Stimulated activated CD4-positive, alpha-beta T cell treated with anti-CD3 and anti-CD28 coated beads, Interleukin-12 subunit alpha, Interleukin-12 subunit beta, amount 100 ng/mL, for 48 hours (primary cell): ENCODE measurements at regions not wholly inside any gene's neighbourhood (a gene's known extent, or its start where the extent isn't known, plus 50 kb on each side); places are given as distances from the start of the nearest gene placed in this dataset.

Experiments used
- DNase-seq, 3 donors: peaks; one replicate each; pipeline ENCODE4 v3.0.0-alpha.2; 2020; ENCODE audit warnings: low read depth in 2 of 3, low spot score in 1 of 3

DNA sequence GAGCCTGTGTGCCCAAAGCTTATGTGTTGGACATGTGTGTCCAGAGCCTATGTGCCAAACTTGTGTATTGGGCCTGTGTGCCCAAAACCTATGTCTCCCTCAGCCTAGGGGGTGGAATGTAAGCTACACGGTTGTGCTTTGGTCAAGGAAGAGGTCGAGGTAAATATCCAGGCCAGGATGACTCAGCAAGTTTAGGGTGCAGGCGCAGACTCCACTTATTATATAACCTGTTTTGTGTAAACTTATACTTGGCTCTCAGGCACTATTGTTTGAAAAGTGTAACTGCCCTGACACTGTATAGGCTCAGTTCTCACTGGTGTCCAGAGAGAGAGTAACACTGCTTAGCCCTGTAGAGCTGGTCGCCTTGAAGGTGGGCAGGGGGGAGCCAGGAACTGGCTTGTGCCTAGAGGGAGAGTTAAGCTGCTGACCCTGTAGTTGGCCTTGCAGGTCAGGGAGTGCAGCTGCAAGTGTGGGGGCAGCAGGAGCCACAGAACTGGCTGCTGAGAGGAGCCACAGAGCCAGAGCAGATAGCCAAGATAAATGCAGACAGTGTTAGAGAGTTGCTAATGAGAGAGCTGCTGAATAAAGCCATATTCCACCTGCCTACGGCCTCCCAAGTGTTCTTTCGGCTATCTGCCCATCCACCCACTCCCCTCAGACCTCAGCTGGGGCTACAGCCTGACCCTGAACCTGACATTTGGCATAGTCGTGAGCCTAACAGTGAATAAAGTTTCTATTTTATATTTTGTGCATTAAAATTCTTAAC lies 517.2 kb upstream of the SLITRK1 start:
- DNase-seq, result no peak

DNA sequence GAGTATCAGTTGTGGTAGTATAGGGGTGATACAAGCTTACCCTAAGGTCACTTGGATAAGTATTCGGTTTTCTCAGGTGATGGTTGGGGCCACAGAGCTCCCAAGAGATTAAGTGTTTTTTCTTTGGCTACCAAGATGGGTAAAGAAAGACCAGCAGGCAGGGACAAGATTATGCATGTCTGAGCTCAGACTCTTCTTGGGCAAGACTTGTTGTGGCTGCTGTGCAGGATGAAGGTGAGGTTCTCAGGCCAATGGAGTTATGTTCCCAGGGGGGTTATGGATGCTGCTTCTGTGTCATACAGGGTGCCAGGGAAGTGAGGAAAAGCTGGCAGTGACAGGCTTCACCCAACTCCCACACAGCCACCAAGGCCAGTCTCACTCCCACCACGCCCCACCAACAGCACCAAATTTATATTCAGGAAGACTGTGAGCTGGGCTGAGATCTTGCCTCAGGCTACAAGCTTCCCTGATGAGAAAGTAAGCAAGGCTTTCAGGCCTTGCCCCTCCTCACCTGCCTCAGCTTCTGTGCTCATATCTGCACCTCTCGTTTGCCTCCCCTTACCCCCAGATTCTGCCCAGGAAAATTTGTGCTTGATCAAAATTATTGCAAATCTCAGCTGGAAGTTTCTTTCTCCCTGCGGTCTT lies 511.8 kb upstream of the SLITRK1 start:
- no peak for DNase-seq

DNA sequence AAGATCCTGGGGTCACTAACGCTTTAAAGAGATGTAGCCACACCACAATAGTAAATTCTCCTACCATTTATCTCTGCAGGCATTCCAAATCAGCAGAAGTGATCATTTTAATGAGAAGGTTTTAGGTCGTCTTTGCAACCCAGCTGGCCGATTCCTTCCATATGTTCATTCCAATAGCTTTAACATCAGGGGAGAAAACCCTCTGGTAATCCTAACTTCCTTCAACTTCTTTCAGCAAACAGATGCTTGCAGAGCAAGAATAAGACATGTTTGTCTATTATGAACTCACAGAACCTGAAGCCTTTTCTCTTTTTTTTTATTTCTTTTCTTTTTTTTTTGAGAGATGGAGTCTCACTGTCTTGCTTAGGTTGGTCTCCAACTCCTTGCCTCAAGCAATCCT lies 498.6 kb upstream of the SLITRK1 start:
- DNase-seq, result no peak

DNA sequence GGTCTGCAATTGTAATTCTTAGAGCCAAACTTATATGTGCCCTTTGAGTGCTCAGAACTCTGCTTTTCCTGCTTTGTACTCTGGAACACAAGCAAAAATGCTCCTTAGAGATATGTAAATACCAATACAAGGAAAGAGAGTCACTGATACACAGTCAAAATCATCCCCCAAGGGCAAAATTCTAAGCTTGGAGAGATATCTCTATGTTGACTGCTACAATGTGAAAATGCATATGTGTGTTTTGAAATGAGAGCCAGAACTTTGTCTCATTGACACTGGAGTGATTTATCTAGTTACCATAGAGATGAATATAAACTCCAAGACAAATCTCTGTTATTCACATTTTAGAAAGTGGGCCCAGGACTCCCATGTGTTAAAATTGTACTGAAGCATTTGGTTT lies 494.8 kb upstream of the SLITRK1 start:
- no peak for DNase-seq

DNA sequence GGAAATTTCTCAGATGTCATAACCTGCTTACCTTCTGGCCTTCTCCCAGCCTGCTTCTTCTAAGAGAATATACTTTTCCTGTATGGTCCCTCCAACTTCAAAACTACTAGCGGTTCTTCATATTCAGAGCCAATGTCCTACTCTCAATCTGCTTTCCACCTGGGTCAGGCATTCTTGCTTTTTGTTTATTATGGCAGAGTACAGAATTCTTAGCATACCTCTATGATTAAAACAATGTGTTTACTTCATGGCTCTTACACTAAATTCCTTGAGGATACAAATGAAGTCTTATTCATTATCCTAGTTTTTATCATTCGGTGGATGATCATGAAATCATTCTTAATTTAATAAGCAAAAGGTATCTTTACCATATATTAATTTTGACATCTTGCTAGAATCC lies 484.2 kb upstream of the SLITRK1 start:
- no peak for DNase-seq

DNA sequence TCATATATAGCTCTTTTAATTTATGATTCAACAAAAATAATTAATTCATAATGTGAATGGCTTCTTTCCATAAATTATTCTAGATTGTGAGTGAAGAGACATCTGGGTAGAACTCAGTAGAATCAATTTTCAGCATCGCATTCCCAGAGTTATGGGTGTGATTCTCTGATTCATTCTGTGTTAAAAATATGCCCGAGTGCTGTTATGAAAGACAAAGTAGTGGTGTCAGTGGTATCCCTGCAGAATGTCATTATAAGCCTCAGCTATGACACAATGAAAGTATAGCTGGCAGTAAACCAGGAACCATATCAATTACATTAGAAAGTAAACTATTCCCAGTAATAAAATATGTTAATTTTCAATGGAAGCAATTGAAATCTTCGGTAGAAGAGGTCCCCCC lies 480.5 kb upstream of the SLITRK1 start:
- DNase-seq, result no peak

DNA sequence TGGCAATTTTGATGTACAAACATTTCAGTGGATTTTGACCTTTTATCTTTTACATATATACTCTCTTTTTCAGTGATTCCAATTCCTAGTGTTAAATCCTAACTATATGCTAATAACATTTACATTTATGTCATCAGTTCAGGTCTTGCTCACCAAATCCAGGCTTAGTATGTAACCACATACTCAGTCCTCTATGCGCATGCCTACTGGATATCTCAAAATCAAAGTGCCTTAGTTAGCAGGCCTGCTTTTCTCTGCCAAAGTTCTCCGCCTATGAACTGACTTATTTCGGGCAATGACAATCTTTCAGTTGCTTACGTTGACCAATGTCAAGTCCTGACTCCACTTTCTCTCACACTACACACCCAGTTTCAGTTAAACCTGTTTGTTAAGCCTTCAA lies 478.5 kb upstream of the SLITRK1 start:
- no peak for DNase-seq

DNA sequence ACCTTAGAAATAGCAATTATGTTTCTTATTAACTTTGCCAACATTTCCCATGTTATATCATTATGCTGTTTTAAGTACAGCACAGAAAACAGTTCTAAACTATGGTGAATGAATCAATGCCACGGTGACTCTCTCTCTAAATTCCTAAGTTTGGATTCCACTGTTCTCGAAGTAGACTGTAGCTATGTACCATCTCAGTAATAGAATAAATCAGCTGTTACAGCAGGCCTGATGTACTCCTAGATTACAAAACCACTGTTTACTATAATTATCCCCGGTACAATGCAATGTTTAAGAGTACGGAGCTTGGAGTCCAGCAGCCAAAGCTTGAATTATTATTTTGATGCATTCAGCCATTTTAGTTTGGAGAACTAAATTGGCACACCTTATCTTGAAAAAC lies 476.3 kb upstream of the SLITRK1 start:
- no peak for DNase-seq

DNA sequence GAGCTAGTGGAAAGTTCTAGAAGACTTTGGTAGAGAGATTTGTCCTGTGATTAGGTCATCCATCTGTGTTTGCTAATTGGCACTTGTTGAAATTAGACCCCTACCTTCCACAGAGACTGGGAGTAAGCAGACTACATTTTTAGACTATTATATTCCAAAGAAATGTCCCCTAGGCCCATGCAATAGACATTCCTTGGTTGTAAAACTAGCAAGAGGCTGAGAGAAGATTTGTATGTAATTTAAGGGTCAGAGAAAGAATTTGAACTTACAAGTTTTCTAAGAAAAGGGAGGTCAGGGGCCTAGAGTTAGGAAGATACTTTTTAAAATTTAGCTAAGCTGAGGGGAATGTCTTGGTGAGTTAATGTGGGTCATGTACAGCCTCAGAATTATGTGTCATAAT lies 470.7 kb upstream of the SLITRK1 start:
- DNase-seq, result no peak

DNA sequence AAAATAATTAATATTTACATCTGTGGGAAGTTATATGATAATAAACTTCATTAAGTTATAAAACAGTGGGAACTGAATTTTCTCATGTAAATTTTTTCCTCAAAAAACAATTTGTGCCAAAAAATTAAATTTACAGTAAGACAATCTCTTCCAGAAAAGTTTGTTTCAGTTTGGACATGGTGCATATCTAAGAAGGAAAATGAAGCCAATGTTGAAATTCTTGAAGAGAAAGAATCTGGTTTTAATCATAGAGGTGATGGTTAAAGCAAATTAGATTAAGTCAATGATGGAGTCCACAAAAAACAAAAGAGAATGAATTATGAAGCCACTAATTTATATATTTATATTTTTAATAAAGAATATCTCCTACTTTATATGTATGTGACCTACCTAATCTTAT lies 457.2 kb upstream of the SLITRK1 start:
- DNase-seq, result no peak

DNA sequence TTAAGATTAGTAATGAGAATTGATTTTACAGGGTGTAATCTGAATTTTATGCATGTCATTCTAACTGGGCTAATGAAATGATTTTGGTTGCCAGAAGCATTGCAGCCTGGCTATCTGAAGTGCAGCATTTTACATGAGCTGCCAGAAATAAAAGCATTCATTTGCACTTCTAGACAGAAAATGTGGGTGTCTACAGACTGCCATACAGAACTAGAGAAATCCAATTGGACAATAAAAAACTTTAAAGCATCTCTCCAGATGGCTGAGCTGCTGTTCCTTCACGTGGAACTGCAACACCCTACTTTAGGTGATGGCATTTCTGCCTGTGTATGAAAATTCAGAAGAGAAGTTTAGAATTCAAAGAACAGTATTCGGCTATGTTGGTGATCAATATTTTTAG lies 450.1 kb upstream of the SLITRK1 start:
- no peak for DNase-seq

DNA sequence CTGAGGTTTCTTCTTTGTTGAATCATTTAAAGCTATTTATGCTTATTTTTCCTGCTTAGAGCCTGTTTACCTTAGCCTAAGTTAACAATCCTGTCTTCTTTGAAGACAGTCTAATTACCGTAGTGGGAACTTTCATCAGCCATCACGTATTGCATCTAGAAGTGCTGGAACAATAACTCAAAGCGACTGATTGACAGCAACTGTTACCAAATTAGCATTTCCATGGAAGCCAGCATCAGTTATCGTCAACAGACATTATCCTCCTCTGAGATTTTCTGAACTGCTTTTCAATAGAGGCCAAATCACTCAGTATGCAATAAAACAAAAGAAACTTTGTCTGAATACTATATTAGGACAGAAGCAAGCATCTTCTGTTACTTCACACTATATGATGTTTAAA lies 433.3 kb upstream of the SLITRK1 start:
- DNase-seq, result no peak

DNA sequence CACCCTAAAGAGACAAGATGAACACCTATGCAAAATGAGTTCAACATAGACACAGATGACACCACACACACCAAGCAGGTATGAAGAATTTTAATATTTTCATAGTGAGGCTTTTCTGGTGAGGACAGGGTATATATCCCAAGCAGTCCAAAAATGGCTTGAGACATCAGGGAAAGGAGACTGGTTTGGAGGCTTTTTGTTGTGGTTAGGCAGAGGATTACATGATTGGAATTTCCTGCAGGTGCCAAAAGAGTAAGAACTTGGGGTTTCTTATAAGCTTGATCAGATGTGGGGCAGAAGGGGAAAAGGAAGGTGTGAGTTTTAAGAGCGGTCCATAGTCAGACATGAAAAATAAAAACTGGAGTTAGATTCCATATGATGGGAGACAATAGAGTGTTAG lies 420.8 kb upstream of the SLITRK1 start:
- DNase-seq, result no peak

DNA sequence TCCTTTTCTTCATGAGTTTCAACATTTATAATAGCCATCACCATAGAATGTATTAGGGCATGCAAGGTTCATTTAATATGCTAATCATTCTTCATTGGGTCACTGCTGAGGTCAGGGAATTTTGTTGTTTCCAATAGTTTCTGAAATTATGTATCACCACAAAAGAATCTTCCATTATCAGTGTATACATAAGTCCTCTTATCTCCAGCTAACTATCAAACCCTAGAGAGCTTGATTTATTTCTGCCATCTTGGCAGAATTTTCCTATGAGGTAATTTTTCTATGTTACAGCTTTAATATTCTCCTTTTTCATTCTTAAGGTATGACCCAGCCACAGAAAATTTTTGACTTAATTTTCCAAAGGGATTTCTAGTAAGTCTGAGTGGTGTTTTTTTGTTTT lies 415.0 kb upstream of the SLITRK1 start:
- no peak for DNase-seq

DNA sequence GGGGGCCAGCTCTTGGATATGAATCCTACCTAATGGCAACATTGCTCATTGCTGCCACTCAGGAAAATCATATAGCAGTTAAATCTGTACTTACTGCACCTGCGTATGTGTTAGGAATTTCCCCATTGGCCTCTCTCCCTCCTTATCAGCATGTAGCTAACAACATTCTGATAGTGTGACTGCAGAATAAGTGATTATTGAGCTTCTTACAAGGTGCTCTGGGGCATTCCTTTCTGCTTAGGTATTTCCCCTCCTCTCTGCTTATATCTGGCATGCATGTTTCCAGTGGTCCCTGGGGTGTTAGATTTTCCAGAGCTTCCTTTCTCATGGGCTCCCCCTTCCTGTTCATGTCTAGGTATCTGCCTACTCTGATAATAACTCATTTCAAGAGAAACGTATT lies 414.1 kb upstream of the SLITRK1 start:
- no peak for DNase-seq

DNA sequence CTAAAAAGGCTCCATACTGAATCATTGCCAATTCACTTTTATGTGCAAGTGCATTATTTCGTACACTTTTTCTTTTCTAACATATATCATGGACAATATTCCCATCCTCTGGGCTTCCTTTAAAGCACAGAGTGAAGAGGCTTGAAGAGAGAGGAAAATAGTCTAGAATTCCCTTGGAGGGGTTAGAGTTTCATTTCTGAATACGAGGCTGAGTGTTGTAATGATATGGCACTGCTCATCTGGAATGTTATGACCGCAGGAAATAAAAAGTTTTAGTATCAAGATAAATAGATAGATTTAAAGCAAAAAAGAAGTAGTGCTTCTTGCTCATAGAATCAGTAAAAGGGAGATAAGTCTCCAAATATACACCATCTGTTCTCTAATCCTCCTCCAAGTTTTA lies 412.3 kb upstream of the SLITRK1 start:
- no peak for DNase-seq

DNA sequence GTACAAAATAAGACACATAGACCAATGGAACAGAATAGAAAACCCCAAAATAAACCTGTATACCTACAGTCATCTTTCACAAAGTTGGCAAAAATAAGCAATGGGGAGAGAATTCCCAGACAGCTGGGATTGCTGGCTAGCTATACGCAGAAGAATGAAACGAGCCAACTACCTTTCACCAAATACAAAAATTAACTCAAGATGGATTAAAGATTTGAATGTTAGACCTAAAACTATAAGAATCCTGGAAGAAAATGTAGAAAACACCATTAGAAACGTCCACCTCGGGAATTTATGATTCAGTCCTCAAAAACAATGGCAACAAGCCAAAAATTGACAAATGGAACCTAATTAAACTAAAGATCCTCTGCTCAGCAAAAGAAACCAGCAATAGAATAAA lies 408.1 kb upstream of the SLITRK1 start:
- DNase-seq, result no peak

DNA sequence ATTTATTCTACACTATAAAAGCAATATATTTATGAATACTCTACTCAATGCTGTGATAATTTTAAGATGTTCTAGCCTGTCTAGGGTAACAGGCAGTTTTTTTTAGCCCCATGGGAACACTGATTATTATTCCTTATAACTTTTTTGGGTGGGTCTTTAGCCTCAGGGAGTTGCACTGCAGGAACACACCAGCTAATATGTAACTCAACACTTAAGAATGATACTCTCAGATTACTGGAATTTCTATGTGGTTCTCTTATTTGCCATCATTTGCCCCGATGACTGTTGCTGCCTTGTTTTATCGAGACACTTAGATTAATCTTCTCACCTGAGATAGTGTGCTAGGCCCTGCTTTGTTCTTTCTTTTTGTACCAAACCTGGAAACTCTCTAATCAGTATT lies 396.9 kb upstream of the SLITRK1 start:
- no peak for DNase-seq

DNA sequence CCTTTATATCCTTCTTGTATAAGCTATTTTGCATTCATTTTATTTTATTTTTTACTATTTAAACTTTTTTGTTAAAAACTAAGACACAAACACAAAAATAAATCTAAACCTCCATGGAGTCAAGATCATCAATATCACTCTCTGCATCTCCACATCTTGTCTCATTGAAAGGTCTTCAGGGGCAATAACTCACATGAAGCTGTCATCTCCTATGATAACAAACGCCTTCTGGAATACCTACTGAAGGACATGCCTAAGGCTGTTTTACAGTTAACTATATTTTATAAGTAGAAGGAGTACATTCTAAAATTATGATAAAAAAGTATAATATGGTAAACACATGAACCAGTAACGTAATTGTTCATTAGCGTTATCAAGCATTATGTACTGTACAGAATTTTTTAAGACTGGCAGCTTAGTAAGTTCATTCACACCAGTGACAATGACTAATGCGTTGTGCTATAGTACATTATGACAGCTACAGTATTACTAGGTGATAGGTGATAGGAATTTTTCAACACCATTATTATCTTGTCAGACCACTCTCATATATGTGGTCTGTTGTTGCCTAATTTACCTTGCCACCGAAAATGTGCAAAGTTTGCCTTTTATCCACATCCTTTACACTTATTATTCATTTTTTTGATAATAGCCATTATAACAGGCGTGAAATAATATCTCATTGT lies 390.7 kb upstream of the SLITRK1 start:
- DNase-seq, result no peak

DNA sequence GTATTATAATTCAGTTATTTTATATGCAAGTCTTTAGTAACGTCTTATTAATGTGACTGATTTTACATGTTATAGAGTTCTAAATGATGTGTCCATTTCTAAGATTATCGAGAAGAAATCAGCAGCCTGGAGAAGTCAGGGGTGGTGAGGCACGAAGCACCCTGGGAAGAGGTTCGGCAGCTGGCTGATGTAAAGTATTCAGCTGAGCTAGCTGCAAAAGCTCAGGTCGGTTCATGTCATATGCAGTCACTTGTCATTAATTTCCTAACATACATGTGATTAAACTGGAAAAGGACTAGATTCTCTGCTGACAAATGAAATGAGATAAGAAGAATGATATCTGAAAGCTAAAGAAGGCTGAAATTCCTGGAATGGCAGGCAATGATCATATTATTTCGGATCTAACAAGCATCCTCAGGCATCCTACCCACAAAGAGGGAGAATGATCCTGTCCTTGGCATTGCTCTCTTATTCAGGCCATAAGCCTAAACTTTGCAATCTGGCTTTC lies 383.0 kb upstream of the SLITRK1 start:
- no peak for DNase-seq

DNA sequence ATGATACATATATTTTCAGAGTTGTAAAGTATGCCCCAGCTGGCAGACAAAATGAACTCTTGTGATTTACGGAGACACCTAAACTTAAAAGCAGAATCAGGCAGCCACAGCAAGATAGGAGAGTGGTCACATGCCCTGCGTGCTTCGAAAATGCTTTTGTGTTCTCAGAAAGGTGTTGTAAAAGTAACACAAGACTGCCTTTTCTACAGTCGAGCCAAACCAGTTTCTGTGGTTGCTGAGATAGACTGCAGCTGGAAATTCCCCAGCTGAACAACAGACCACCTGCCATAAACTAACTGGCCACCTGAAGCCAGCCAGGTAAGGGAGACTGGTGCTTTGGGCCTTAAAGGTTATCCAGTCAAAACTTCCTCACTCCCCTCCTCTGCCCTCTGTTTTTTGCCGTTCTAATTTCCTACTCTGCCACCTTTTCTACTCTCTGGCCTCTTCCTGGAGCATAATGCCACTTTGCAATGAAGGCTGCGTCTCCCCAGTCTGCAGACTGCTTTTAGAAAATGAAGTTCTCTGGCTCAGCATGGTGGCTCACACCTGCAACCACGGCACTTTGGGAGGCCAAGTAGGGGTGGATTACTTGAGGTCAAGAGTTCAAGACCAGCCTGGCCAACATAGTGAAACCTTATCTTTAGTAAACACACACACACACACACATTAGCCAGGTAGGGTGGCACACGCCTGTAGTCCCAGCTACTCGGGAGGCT lies 381.2 kb upstream of the SLITRK1 start:
- DNase-seq, result no peak
